GM23248 (cell line): ENCODE measurements at regions not wholly inside any gene's neighbourhood (a gene's known extent, or its start where the extent isn't known, plus 50 kb on each side); places are given as distances from the start of the nearest gene placed in this dataset.

ENCODE experiments used
- EZH2 ChIP-seq: fragments of 200-600 bp; sonication (generic); IDR thresholded peaks from 2 replicates; pipeline ENCODE4 v1.6.1; 2018; ENCODE audit warnings: antibody characterized with exemption, mild to moderate bottlenecking; ENCODE audit not compliant: insufficient read depth, poor library complexity, severe bottlenecking
- EZH2phosphoT487 ChIP-seq: fragments of 200-600 bp; sonication (generic); IDR thresholded peaks from 2 replicates; pipeline ENCODE4 v1.6.1; 2018; ENCODE audit warnings: antibody characterized with exemption, moderate library complexity, mild to moderate bottlenecking, low read depth; ENCODE audit not compliant: insufficient read depth

- no peak for TF ChIP-seq EZH2phosphoT487
- no peak for TF ChIP-seq EZH2
These were observed 61.8 kb downstream of the MYCN start for GRCh38 chr2:16002144-16002543.
